ENCODE measurements at regions not wholly inside any gene's neighbourhood (a gene's known extent, or its start where the extent isn't known, plus 50 kb on each side); places are given as distances from the start of the nearest gene placed in this dataset.

DNA sequence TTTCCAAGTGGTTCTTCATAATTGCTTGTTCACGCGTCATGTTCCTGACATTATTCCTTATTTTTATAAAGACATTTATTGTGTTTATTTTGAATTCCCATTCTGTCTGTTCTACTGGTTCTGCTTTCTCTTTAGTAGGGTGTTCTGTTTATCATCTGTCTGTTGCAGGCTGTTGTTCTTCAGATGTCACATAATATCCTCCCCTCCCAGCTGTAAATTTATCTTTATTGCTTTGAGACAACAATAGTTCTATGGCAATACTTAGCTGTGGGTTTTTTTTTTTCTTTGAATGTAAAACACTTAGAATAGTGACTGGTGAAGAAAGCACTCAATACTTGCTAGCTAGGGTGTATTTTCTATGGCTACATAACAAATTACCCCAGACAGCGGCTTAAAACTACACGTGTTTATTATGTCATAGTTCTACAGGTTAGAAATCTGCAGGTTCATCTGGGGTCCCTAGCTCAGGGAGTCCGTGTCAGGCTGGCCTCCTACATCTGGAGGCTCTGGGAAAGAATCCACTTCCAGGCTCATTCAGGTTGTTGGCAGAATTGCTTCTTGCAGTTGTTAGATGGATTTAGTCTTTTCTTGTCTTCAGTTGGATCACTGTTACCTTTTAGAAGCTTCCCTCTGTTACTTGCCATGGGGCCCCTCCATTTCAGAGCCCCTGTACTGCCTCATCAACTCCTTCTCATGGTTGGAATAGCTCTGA lies 63.4 kb upstream of the ENPEP start:
- TF ChIP-seq, protein P1, sequence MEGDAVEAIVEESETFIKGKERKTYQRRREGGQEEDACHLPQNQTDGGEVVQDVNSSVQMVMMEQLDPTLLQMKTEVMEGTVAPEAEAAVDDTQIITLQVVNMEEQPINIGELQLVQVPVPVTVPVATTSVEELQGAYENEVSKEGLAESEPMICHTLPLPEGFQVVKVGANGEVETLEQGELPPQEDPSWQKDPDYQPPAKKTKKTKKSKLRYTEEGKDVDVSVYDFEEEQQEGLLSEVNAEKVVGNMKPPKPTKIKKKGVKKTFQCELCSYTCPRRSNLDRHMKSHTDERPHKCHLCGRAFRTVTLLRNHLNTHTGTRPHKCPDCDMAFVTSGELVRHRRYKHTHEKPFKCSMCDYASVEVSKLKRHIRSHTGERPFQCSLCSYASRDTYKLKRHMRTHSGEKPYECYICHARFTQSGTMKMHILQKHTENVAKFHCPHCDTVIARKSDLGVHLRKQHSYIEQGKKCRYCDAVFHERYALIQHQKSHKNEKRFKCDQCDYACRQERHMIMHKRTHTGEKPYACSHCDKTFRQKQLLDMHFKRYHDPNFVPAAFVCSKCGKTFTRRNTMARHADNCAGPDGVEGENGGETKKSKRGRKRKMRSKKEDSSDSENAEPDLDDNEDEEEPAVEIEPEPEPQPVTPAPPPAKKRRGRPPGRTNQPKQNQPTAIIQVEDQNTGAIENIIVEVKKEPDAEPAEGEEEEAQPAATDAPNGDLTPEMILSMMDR (IDR thresholded peaks at IDR 0.05), result no peak
- TF ChIP-seq, protein P2, sequence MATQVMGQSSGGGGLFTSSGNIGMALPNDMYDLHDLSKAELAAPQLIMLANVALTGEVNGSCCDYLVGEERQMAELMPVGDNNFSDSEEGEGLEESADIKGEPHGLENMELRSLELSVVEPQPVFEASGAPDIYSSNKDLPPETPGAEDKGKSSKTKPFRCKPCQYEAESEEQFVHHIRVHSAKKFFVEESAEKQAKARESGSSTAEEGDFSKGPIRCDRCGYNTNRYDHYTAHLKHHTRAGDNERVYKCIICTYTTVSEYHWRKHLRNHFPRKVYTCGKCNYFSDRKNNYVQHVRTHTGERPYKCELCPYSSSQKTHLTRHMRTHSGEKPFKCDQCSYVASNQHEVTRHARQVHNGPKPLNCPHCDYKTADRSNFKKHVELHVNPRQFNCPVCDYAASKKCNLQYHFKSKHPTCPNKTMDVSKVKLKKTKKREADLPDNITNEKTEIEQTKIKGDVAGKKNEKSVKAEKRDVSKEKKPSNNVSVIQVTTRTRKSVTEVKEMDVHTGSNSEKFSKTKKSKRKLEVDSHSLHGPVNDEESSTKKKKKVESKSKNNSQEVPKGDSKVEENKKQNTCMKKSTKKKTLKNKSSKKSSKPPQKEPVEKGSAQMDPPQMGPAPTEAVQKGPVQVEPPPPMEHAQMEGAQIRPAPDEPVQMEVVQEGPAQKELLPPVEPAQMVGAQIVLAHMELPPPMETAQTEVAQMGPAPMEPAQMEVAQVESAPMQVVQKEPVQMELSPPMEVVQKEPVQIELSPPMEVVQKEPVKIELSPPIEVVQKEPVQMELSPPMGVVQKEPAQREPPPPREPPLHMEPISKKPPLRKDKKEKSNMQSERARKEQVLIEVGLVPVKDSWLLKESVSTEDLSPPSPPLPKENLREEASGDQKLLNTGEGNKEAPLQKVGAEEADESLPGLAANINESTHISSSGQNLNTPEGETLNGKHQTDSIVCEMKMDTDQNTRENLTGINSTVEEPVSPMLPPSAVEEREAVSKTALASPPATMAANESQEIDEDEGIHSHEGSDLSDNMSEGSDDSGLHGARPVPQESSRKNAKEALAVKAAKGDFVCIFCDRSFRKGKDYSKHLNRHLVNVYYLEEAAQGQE (IDR thresholded peaks at IDR 0.05; ENCODE audit: insufficient read depth in 1 of 2, low read depth in 2 of 2, low read length in 1 of 2), result no peak
